Chondrocyte (in vitro differentiated cells): ENCODE measurements at regions not wholly inside any gene's neighbourhood (a gene's known extent, or its start where the extent isn't known, plus 50 kb on each side); places are given as distances from the start of the nearest gene placed in this dataset.

Source experiments
- DNase-seq: peaks from one replicate; pipeline ENCODE4 v3.0.0; 2021; ENCODE audit warnings: mixed read lengths, low spot score
- H3K27ac Mint-ChIP-seq: one replicate; pipeline ENCODE4 v1.8.0; 2021; ENCODE audit warnings: mild to moderate bottlenecking, moderate library complexity, mixed read lengths; ENCODE audit not compliant: unreplicated experiment
- H3K27me3 Mint-ChIP-seq: 2 replicates; pipeline ENCODE4 v1.8.0; 2021; ENCODE audit warnings: low read depth, mixed read lengths
- H3K36me3 Mint-ChIP-seq: 2 replicates; pipeline ENCODE4 v1.8.0; 2021; ENCODE audit warnings: low read depth, mixed read lengths
- H3K4me1 Mint-ChIP-seq: 2 replicates; pipeline ENCODE4 v1.8.0; 2021; ENCODE audit warnings: low read depth, mild to moderate bottlenecking, mixed read lengths
- H3K4me3 Mint-ChIP-seq: one replicate; pipeline ENCODE4 v1.8.0; 2021; ENCODE audit warnings: mild to moderate bottlenecking, moderate library complexity, mixed read lengths; ENCODE audit not compliant: unreplicated experiment
- H3K9me3 Mint-ChIP-seq: 2 replicates; pipeline ENCODE4 v1.8.0; 2021; ENCODE audit warnings: low read depth, mixed read lengths
- CTCF ChIP-seq: fragments of 200-600 bp; sonication (generic); IDR thresholded peaks from 2 replicates; pipeline ENCODE4 v1.5.0; 2021; ENCODE audit warnings: antibody characterized with exemption, mild to moderate bottlenecking, moderate library complexity

GRCh38 chr6:15036690-15037245, 209.1 kb upstream of the JARID2 start:
- no peak overlapping the region for H3K27ac Mint-ChIP-seq
- peaks cover 6% of the 10 kb centered on the region for H3K4me1 Mint-ChIP-seq
- peaks cover 1% of the 10 kb centered on the region for H3K27me3 Mint-ChIP-seq
- DNase-seq = no peak
- H3K9me3 Mint-ChIP-seq = no peaks in the 10 kb centered on the region
- H3K4me3 Mint-ChIP-seq = no peak overlapping the region
- TF ChIP-seq CTCF = no peak
- H3K36me3 Mint-ChIP-seq = no peaks in the 10 kb centered on the region

GRCh38 chr6:15037253-15037652, 208.6 kb upstream of the JARID2 start:
- Mint-ChIP-seq H3K27ac (no peak overlapping the region), H3K4me3 (no peak overlapping the region), H3K9me3 (no peaks in the 10 kb centered on the region), H3K4me1 (peaks cover 6% of the 10 kb centered on the region), H3K36me3 (no peaks in the 10 kb centered on the region), H3K27me3 (peaks cover 1% of the 10 kb centered on the region)
- DNase-seq = no peak
- TF ChIP-seq CTCF = no peak

- Mint-ChIP-seq H3K4me3 (no peak overlapping the region), H3K9me3 (no peaks in the 10 kb centered on the region), H3K4me1 (peaks cover 6% of the 10 kb centered on the region), H3K27me3 (no peaks in the 10 kb centered on the region), H3K27ac (no peak overlapping the region), H3K36me3 (no peaks in the 10 kb centered on the region)
- no peak for TF ChIP-seq CTCF
- DNase-seq = no peak
Measured at GRCh38 chr6:15038013-15038791, 207.7 kb upstream of the JARID2 start.

GRCh38 chr6:15039136-15039535, 206.7 kb upstream of the JARID2 start:
- no peak overlapping the region for H3K27ac Mint-ChIP-seq
- no peaks in the 10 kb centered on the region for H3K27me3 Mint-ChIP-seq
- peaks cover 6% of the 10 kb centered on the region for H3K4me1 Mint-ChIP-seq
- H3K4me3 Mint-ChIP-seq = no peak overlapping the region
- no peak for TF ChIP-seq CTCF
- no peaks in the 10 kb centered on the region for H3K36me3 Mint-ChIP-seq
- H3K9me3 Mint-ChIP-seq = no peaks in the 10 kb centered on the region
- DNase-seq = no peak

- Mint-ChIP-seq H3K27me3 (no peaks in the 10 kb centered on the region), H3K4me1 (no peaks in the 10 kb centered on the region), H3K36me3 (no peaks in the 10 kb centered on the region), H3K9me3 (no peaks in the 10 kb centered on the region), H3K4me3 (no peak overlapping the region), H3K27ac (no peak overlapping the region)
- TF ChIP-seq CTCF = no peak
- DNase-seq = no peak
Measured at GRCh38 chr6:15042938-15043337, 202.9 kb upstream of the JARID2 start.
